ENCODE measurements at regions not wholly inside any gene's neighbourhood (a gene's known extent, or its start where the extent isn't known, plus 50 kb on each side); places are given as distances from the start of the nearest gene placed in this dataset.

- Histone ChIP-seq H3K36me3 (ENCODE audit: control insufficient read depth, insufficient read depth, low read length) (no peaks in the 10 kb centered on the region), H3K4me3 (ENCODE audit: low read length) (no peak overlapping the region), H3K4me1 (ENCODE audit: control insufficient read depth, insufficient read depth, low read length) (no peaks in the 10 kb centered on the region), H3K9ac (ENCODE audit: low read length) (no peak overlapping the region), H3K27ac (ENCODE audit: low read depth, low read length) (no peak overlapping the region), H3K27me3 (ENCODE audit: control insufficient read depth, insufficient read depth, low read length) (no peaks in the 10 kb centered on the region)
These were observed 108.1 kb upstream of the POU3F3 start for GRCh38 chr2:104745846-104746245.

GRCh38 chr2:104746299-104746698 is 107.6 kb upstream of the POU3F3 start:
- Histone ChIP-seq H3K9ac (ENCODE audit: low read length) (no peak overlapping the region), H3K27ac (ENCODE audit: low read depth, low read length) (no peak overlapping the region), H3K4me1 (ENCODE audit: control insufficient read depth, insufficient read depth, low read length) (no peaks in the 10 kb centered on the region), H3K27me3 (ENCODE audit: control insufficient read depth, insufficient read depth, low read length) (no peaks in the 10 kb centered on the region), H3K4me3 (ENCODE audit: low read length) (no peak overlapping the region), H3K36me3 (ENCODE audit: control insufficient read depth, insufficient read depth, low read length) (no peaks in the 10 kb centered on the region)

GRCh38 chr2:104746858-104747257 is 107.1 kb upstream of the POU3F3 start:
- Histone ChIP-seq H3K4me1 (ENCODE audit: control insufficient read depth, insufficient read depth, low read length) (no peaks in the 10 kb centered on the region), H3K27me3 (ENCODE audit: control insufficient read depth, insufficient read depth, low read length) (no peaks in the 10 kb centered on the region), H3K4me3 (ENCODE audit: low read length) (no peak overlapping the region), H3K9ac (ENCODE audit: low read length) (no peak overlapping the region), H3K27ac (ENCODE audit: low read depth, low read length) (no peak overlapping the region), H3K36me3 (ENCODE audit: control insufficient read depth, insufficient read depth, low read length) (no peaks in the 10 kb centered on the region)

- no peak overlapping the region for H3K27ac ChIP-seq (ENCODE audit: low read depth, low read length)
- no peaks in the 10 kb centered on the region for H3K4me1 ChIP-seq (ENCODE audit: control insufficient read depth, insufficient read depth, low read length)
- H3K4me3 ChIP-seq (ENCODE audit: low read length) = no peak overlapping the region
- H3K9ac ChIP-seq (ENCODE audit: low read length) = no peak overlapping the region
- H3K27me3 ChIP-seq (ENCODE audit: control insufficient read depth, insufficient read depth, low read length) = no peaks in the 10 kb centered on the region
- no peaks in the 10 kb centered on the region for H3K36me3 ChIP-seq (ENCODE audit: control insufficient read depth, insufficient read depth, low read length)
These were observed 104.0 kb upstream of the POU3F3 start for GRCh38 chr2:104749856-104750460.

GRCh38 chr2:104752504-104752903 is 101.4 kb upstream of the POU3F3 start:
- Histone ChIP-seq H3K36me3 (ENCODE audit: control insufficient read depth, insufficient read depth, low read length) (no peaks in the 10 kb centered on the region), H3K9ac (ENCODE audit: low read length) (no peak overlapping the region), H3K4me1 (ENCODE audit: control insufficient read depth, insufficient read depth, low read length) (no peaks in the 10 kb centered on the region), H3K27me3 (ENCODE audit: control insufficient read depth, insufficient read depth, low read length) (no peaks in the 10 kb centered on the region), H3K27ac (ENCODE audit: low read depth, low read length) (no peak overlapping the region), H3K4me3 (ENCODE audit: low read length) (no peak overlapping the region)

- Histone ChIP-seq H3K27ac (ENCODE audit: low read depth, low read length) (no peak overlapping the region), H3K27me3 (ENCODE audit: control insufficient read depth, insufficient read depth, low read length) (no peaks in the 10 kb centered on the region), H3K9ac (ENCODE audit: low read length) (no peak overlapping the region), H3K4me1 (ENCODE audit: control insufficient read depth, insufficient read depth, low read length) (no peaks in the 10 kb centered on the region), H3K36me3 (ENCODE audit: control insufficient read depth, insufficient read depth, low read length) (no peaks in the 10 kb centered on the region), H3K4me3 (ENCODE audit: low read length) (no peak overlapping the region)
These were observed 98.7 kb upstream of the POU3F3 start for GRCh38 chr2:104755026-104755878.

- Histone ChIP-seq H3K4me3 (ENCODE audit: low read length) (no peak overlapping the region), H3K27ac (ENCODE audit: low read depth, low read length) (no peak overlapping the region), H3K36me3 (ENCODE audit: control insufficient read depth, insufficient read depth, low read length) (no peaks in the 10 kb centered on the region), H3K27me3 (ENCODE audit: control insufficient read depth, insufficient read depth, low read length) (no peaks in the 10 kb centered on the region), H3K9ac (ENCODE audit: low read length) (no peak overlapping the region), H3K4me1 (ENCODE audit: control insufficient read depth, insufficient read depth, low read length) (no peaks in the 10 kb centered on the region)
These were observed 97.8 kb upstream of the POU3F3 start for GRCh38 chr2:104756118-104756517.

GRCh38 chr2:104757056-104757455 is 96.9 kb upstream of the POU3F3 start:
- no peaks in the 10 kb centered on the region for H3K4me1 ChIP-seq (ENCODE audit: control insufficient read depth, insufficient read depth, low read length)
- no peaks in the 10 kb centered on the region for H3K36me3 ChIP-seq (ENCODE audit: control insufficient read depth, insufficient read depth, low read length)
- H3K27me3 ChIP-seq (ENCODE audit: control insufficient read depth, insufficient read depth, low read length) = no peaks in the 10 kb centered on the region
- no peak overlapping the region for H3K27ac ChIP-seq (ENCODE audit: low read depth, low read length)
- H3K9ac ChIP-seq (ENCODE audit: low read length) = no peak overlapping the region
- no peak overlapping the region for H3K4me3 ChIP-seq (ENCODE audit: low read length)

- H3K4me3 ChIP-seq (ENCODE audit: low read length) = no peak overlapping the region
- no peaks in the 10 kb centered on the region for H3K27me3 ChIP-seq (ENCODE audit: control insufficient read depth, insufficient read depth, low read length)
- H3K9ac ChIP-seq (ENCODE audit: low read length) = no peak overlapping the region
- H3K36me3 ChIP-seq (ENCODE audit: control insufficient read depth, insufficient read depth, low read length) = no peaks in the 10 kb centered on the region
- H3K4me1 ChIP-seq (ENCODE audit: control insufficient read depth, insufficient read depth, low read length) = no peaks in the 10 kb centered on the region
- H3K27ac ChIP-seq (ENCODE audit: low read depth, low read length) = no peak overlapping the region
These were observed 95.7 kb upstream of the POU3F3 start for GRCh38 chr2:104758199-104758620.

- Histone ChIP-seq H3K4me1 (ENCODE audit: control insufficient read depth, insufficient read depth, low read length) (no peaks in the 10 kb centered on the region), H3K36me3 (ENCODE audit: control insufficient read depth, insufficient read depth, low read length) (no peaks in the 10 kb centered on the region), H3K27me3 (ENCODE audit: control insufficient read depth, insufficient read depth, low read length) (no peaks in the 10 kb centered on the region), H3K27ac (ENCODE audit: low read depth, low read length) (no peak overlapping the region), H3K4me3 (ENCODE audit: low read length) (no peak overlapping the region), H3K9ac (ENCODE audit: low read length) (no peak overlapping the region)
These were observed 91.9 kb upstream of the POU3F3 start for GRCh38 chr2:104762031-104762430.

GRCh38 chr2:104766683-104767082 is 87.2 kb upstream of the POU3F3 start:
- Histone ChIP-seq H3K27me3 (ENCODE audit: control insufficient read depth, insufficient read depth, low read length) (no peaks in the 10 kb centered on the region), H3K9ac (ENCODE audit: low read length) (no peak overlapping the region), H3K27ac (ENCODE audit: low read depth, low read length) (no peak overlapping the region), H3K4me3 (ENCODE audit: low read length) (no peak overlapping the region), H3K36me3 (ENCODE audit: control insufficient read depth, insufficient read depth, low read length) (no peaks in the 10 kb centered on the region), H3K4me1 (ENCODE audit: control insufficient read depth, insufficient read depth, low read length) (no peaks in the 10 kb centered on the region)

GRCh38 chr2:104768694-104769093 is 85.2 kb upstream of the POU3F3 start:
- Histone ChIP-seq H3K36me3 (ENCODE audit: control insufficient read depth, insufficient read depth, low read length) (no peaks in the 10 kb centered on the region), H3K27me3 (ENCODE audit: control insufficient read depth, insufficient read depth, low read length) (no peaks in the 10 kb centered on the region), H3K27ac (ENCODE audit: low read depth, low read length) (no peak overlapping the region), H3K4me1 (ENCODE audit: control insufficient read depth, insufficient read depth, low read length) (no peaks in the 10 kb centered on the region), H3K4me3 (ENCODE audit: low read length) (no peak overlapping the region), H3K9ac (ENCODE audit: low read length) (no peak overlapping the region)

- no peaks in the 10 kb centered on the region for H3K27me3 ChIP-seq (ENCODE audit: control insufficient read depth, insufficient read depth, low read length)
- H3K9ac ChIP-seq (ENCODE audit: low read length) = no peak overlapping the region
- H3K4me1 ChIP-seq (ENCODE audit: control insufficient read depth, insufficient read depth, low read length) = no peaks in the 10 kb centered on the region
- H3K4me3 ChIP-seq (ENCODE audit: low read length) = no peak overlapping the region
- no peaks in the 10 kb centered on the region for H3K36me3 ChIP-seq (ENCODE audit: control insufficient read depth, insufficient read depth, low read length)
- H3K27ac ChIP-seq (ENCODE audit: low read depth, low read length) = no peak overlapping the region
These were observed 84.8 kb upstream of the POU3F3 start for GRCh38 chr2:104769096-104769495.
